ENCODE measurements at regions not wholly inside any gene's neighbourhood (a gene's known extent, or its start where the extent isn't known, plus 50 kb on each side); places are given as distances from the start of the nearest gene placed in this dataset.

DNA sequence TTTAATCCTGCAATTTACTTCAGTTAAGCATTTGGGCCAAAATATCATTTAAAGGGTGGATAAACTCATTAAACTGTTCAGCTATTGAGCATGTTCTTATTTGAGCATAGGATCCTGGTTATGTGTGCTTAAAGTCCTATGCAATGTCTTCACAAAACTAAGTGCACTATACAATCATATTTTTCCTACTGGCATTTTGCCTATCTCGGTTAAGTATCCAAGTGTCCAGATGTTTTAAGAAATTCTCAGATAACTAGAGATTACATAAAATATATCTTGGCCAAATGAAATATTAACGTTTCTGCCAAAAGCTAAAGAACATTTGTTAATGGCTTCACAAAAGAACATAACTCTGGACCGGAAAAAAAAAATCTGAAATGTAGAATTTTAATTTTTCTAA, 250.8 kb upstream of the LRFN5 start:
- DNase-seq (no peak), ATAC-seq (no peak)
- H3K4me1 ChIP-seq (ENCODE audit: insufficient read depth, low read length): no peaks in the 10 kb centered on the region
- H3K9ac ChIP-seq (ENCODE audit: low read length): no peak overlapping the region
- H4K20me1 ChIP-seq (ENCODE audit: low read length): no peaks in the 10 kb centered on the region
- TF ChIP-seq, protein P1, sequence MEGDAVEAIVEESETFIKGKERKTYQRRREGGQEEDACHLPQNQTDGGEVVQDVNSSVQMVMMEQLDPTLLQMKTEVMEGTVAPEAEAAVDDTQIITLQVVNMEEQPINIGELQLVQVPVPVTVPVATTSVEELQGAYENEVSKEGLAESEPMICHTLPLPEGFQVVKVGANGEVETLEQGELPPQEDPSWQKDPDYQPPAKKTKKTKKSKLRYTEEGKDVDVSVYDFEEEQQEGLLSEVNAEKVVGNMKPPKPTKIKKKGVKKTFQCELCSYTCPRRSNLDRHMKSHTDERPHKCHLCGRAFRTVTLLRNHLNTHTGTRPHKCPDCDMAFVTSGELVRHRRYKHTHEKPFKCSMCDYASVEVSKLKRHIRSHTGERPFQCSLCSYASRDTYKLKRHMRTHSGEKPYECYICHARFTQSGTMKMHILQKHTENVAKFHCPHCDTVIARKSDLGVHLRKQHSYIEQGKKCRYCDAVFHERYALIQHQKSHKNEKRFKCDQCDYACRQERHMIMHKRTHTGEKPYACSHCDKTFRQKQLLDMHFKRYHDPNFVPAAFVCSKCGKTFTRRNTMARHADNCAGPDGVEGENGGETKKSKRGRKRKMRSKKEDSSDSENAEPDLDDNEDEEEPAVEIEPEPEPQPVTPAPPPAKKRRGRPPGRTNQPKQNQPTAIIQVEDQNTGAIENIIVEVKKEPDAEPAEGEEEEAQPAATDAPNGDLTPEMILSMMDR (conservative IDR thresholded peaks at IDR 0.05; ENCODE audit: low read depth, low read length): no peak
- TF ChIP-seq EZH2phosphoT487 (IDR thresholded peaks at IDR 0.05; ENCODE audit: borderline replicate concordance, low read length) (no peak), EZH2 (IDR thresholded peaks at IDR 0.05; ENCODE audit: low read length, unreplicated experiment) (no peak)
- POLR2A ChIA-PET (ENCODE audit: unreplicated experiment): no interaction called here
- no peak overlapping the region for H3K4me2 ChIP-seq (ENCODE audit: low read length)
- H3K27ac ChIP-seq (ENCODE audit: low read length): no peak overlapping the region
- no peaks in the 10 kb centered on the region for H3K27me3 ChIP-seq (ENCODE audit: low read length)
- H3F3A ChIP-seq (ENCODE audit: low read length, unreplicated experiment): no peaks in the 10 kb centered on the region
- BruUV-seq (replicated peaks): no TSS peak
- H3K36me3 ChIP-seq (ENCODE audit: low read depth, low read length): no peaks in the 10 kb centered on the region
- intact Hi-C loops (cut with micrococcal nuclease): no loop called here
- CTCF ChIA-PET: no interaction called here
- no peaks in the 10 kb centered on the region for H3K79me2 ChIP-seq (ENCODE audit: low read length)
- no peak overlapping the region for H2AFZ ChIP-seq (ENCODE audit: low read length)
- H3K4me3 ChIP-seq (ENCODE audit: low read length): no peak overlapping the region
- no peaks in the 10 kb centered on the region for H3K9me3 ChIP-seq (ENCODE audit: low read length)
- H3K9me2 ChIP-seq (replicated peaks; ENCODE audit: low read length): no peaks in the 10 kb centered on the region

DNA sequence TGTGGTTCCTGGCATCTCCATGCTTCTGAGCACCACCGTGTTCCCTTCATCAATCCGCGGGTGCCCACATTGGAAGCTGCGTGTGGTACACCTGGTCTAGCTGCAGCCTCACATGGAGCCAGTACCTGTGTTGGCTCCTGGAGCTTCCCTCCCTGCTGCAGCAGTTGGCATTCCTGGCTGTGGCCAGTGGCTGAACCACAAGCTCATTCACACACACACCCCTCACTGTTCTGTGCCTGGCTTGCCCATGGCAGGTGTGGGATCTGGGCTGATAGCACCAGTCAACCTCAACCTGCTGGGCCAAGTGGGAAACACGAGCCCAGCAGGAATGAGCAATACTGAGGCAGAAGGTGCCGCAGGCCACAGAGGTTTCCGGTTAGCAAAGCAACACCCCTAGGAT, 256.2 kb upstream of the LRFN5 start:
- Histone ChIP-seq H3K79me2 (ENCODE audit: low read length) (no peaks in the 10 kb centered on the region), H2AFZ (ENCODE audit: low read length) (no peak overlapping the region), H3K27me3 (ENCODE audit: low read length) (no peaks in the 10 kb centered on the region), H3K9me3 (ENCODE audit: low read length) (no peaks in the 10 kb centered on the region), H3K4me1 (ENCODE audit: insufficient read depth, low read length) (no peaks in the 10 kb centered on the region), H4K20me1 (ENCODE audit: low read length) (no peaks in the 10 kb centered on the region), H3K4me2 (ENCODE audit: low read length) (no peak overlapping the region), H3K36me3 (ENCODE audit: low read depth, low read length) (no peaks in the 10 kb centered on the region), H3F3A (ENCODE audit: low read length, unreplicated experiment) (no peaks in the 10 kb centered on the region), H3K9me2 (replicated peaks; ENCODE audit: low read length) (no peaks in the 10 kb centered on the region), H3K9ac (ENCODE audit: low read length) (no peak overlapping the region), H3K27ac (ENCODE audit: low read length) (no peak overlapping the region), H3K4me3 (ENCODE audit: low read length) (no peak overlapping the region)
- intact Hi-C loops (cut with micrococcal nuclease): no loop called here
- ATAC-seq: no peak
- ChIA-PET POLR2A (ENCODE audit: unreplicated experiment) (no interaction called here), CTCF (no interaction called here)
- BruUV-seq (replicated peaks): no TSS peak
- peak; percentile 36 for DNase-seq
- TF ChIP-seq EZH2 (IDR thresholded peaks at IDR 0.05; ENCODE audit: low read length, unreplicated experiment) (no peak), EZH2phosphoT487 (IDR thresholded peaks at IDR 0.05; ENCODE audit: borderline replicate concordance, low read length) (no peak)
- TF ChIP-seq, protein P1 (conservative IDR thresholded peaks at IDR 0.05; ENCODE audit: low read depth, low read length): no peak

DNA sequence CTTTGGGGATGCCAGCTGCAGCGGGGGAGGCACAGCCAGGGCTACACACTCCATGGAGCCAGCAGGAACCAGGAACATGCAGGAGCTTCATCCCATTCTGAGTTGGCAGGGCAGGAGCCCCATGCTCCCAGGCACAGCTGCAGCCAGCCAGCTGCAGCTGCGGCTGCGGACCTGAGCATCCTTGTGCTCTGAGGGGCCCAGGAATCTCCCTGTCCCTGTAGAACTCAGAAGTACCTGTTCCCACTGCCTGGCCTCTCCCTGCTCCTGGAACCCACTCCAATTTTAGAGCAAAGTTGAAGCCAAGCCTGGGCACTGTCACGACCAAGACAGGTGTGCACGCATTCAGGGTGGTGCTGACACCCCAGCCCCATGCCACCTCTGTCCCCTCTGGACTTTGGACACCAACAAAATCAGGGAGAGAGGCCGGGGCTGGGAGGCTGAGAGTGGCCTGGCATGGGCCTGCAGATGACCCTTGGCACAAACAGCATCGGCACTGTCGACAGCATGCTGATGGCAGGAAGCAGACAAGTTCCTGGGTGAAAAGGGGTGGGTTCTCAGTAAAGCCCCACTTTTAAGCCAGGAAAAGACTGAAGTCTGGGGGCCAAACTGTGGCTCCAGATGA, 257.3 kb upstream of the LRFN5 start:
- no peaks in the 10 kb centered on the region for H4K20me1 ChIP-seq (ENCODE audit: low read length)
- no peaks in the 10 kb centered on the region for H3K4me1 ChIP-seq (ENCODE audit: insufficient read depth, low read length)
- H3K27ac ChIP-seq (ENCODE audit: low read length): no peak overlapping the region
- H3K4me2 ChIP-seq (ENCODE audit: low read length): no peak overlapping the region
- H3K79me2 ChIP-seq (ENCODE audit: low read length): no peaks in the 10 kb centered on the region
- no peaks in the 10 kb centered on the region for H3K9me2 ChIP-seq (replicated peaks; ENCODE audit: low read length)
- POLR2A ChIA-PET (ENCODE audit: unreplicated experiment): no interaction called here
- DNase-seq: no peak
- no peaks in the 10 kb centered on the region for H3K36me3 ChIP-seq (ENCODE audit: low read depth, low read length)
- no peak overlapping the region for H3K9ac ChIP-seq (ENCODE audit: low read length)
- BruUV-seq (replicated peaks): no TSS peak
- CTCF ChIA-PET: no interaction called here
- no peaks in the 10 kb centered on the region for H3K9me3 ChIP-seq (ENCODE audit: low read length)
- ATAC-seq: peak; percentile 22; the same call in 1 of the 2 replicates
- no peak overlapping the region for H2AFZ ChIP-seq (ENCODE audit: low read length)
- no peaks in the 10 kb centered on the region for H3K27me3 ChIP-seq (ENCODE audit: low read length)
- intact Hi-C loops (cut with micrococcal nuclease): no loop called here
- TF ChIP-seq EZH2 (IDR thresholded peaks at IDR 0.05; ENCODE audit: low read length, unreplicated experiment) (no peak), EZH2phosphoT487 (IDR thresholded peaks at IDR 0.05; ENCODE audit: borderline replicate concordance, low read length) (no peak)
- TF ChIP-seq, protein P1 (conservative IDR thresholded peaks at IDR 0.05; ENCODE audit: low read depth, low read length): no peak
- no peak overlapping the region for H3K4me3 ChIP-seq (ENCODE audit: low read length)
- no peaks in the 10 kb centered on the region for H3F3A ChIP-seq (ENCODE audit: low read length, unreplicated experiment)
